WTC11 (cell line): ENCODE measurements at regions not wholly inside any gene's neighbourhood (a gene's known extent, or its start where the extent isn't known, plus 50 kb on each side); places are given as distances from the start of the nearest gene placed in this dataset.

Experiments
- ATAC-seq: fragments of 200-7000 bp; cut with Tn5 transposase; 2 replicates; pipeline ENCODE4 v1.10.0; 2021; ENCODE audit warnings: mild to moderate bottlenecking, moderate library complexity
- CTCF ChIA-PET: fragments of 300-600 bp; sonication (Branson Sonifier 250); formaldehyde crosslinking; loops from one replicate; lab custom pipeline; 2021; ENCODE audit warnings: antibody characterized with exemption; lab: Charles Lee
- POLR2A ChIA-PET: fragments of 350-600 bp; sonication (Branson Sonifier 250); formaldehyde crosslinking; loops from one replicate; lab custom pipeline; 2021; ENCODE audit warnings: antibody characterized with exemption; lab: Charles Lee
- DNase-seq: peaks from one replicate; pipeline ENCODE4 v3.0.0; 2021; ENCODE audit warnings: low spot score
- H3K27ac Mint-ChIP-seq: 2 replicates; pipeline ENCODE4 v1.8.0; 2021; ENCODE audit warnings: mixed read lengths
- H3K27me3 Mint-ChIP-seq: 2 replicates; pipeline ENCODE4 v1.8.0; 2021; ENCODE audit warnings: low read depth, mild to moderate bottlenecking, moderate library complexity, mixed read lengths
- H3K36me3 Mint-ChIP-seq: 2 replicates; pipeline ENCODE4 v1.8.0; 2021; ENCODE audit warnings: mixed read lengths
- H3K4me1 Mint-ChIP-seq: 2 replicates; pipeline ENCODE4 v1.8.0; 2022; ENCODE audit warnings: mixed read lengths
- H3K4me3 Mint-ChIP-seq: 2 replicates; pipeline ENCODE4 v1.8.0; 2021; ENCODE audit warnings: mild to moderate bottlenecking, moderate library complexity, mixed read lengths
- H3K9me3 Mint-ChIP-seq: 2 replicates; pipeline ENCODE4 v1.8.0; 2021; ENCODE audit warnings: mixed read lengths
- ATF1 ChIP-seq: sonication (generic); formaldehyde crosslinking; IDR thresholded peaks from 2 replicates; pipeline ENCODE4 v1.8.1; 2023; ENCODE audit warnings: mild to moderate bottlenecking, moderate library complexity, missing genetic modification reagents
- ATF2 ChIP-seq: sonication (generic); formaldehyde crosslinking; IDR thresholded peaks from 2 replicates; pipeline ENCODE4 v1.8.1; 2022; ENCODE audit warnings: low read depth, missing genetic modification reagents, borderline replicate concordance
- ATF3 ChIP-seq: sonication (generic); formaldehyde crosslinking; conservative IDR thresholded peaks from 2 replicates; pipeline ENCODE4 v1.8.1; 2022; ENCODE audit warnings: mild to moderate bottlenecking, missing genetic modification reagents
- CBFB ChIP-seq: sonication (generic); formaldehyde crosslinking; IDR thresholded peaks from 2 replicates; pipeline ENCODE4 v1.8.1; 2022; ENCODE audit warnings: mild to moderate bottlenecking, low read depth, missing genetic modification reagents
- E2F1 ChIP-seq: sonication (generic); formaldehyde crosslinking; IDR thresholded peaks from 2 replicates; pipeline ENCODE4 v1.8.0; 2022; ENCODE audit warnings: mild to moderate bottlenecking, missing genetic modification reagents
- E2F4 ChIP-seq: sonication (generic); formaldehyde crosslinking; IDR thresholded peaks from 2 replicates; pipeline ENCODE4 v1.8.1; 2022; ENCODE audit warnings: low read depth, mild to moderate bottlenecking, moderate library complexity, missing genetic modification reagents, borderline replicate concordance
- E2F5 ChIP-seq: sonication (generic); formaldehyde crosslinking; IDR thresholded peaks from 2 replicates; pipeline ENCODE4 v1.8.1; 2022; ENCODE audit warnings: mild to moderate bottlenecking, moderate library complexity, missing genetic modification reagents
- FOXK1 ChIP-seq: sonication (generic); formaldehyde crosslinking; IDR thresholded peaks from 2 replicates; pipeline ENCODE4 v1.8.0; 2022; ENCODE audit warnings: mild to moderate bottlenecking, moderate library complexity, missing genetic modification reagents
- FOXP1 ChIP-seq: sonication (generic); formaldehyde crosslinking; IDR thresholded peaks from 2 replicates; pipeline ENCODE4 v1.8.0; 2022; ENCODE audit warnings: missing genetic modification reagents, mild to moderate bottlenecking, moderate library complexity, borderline replicate concordance
- FOXP4 ChIP-seq: sonication (generic); formaldehyde crosslinking; IDR thresholded peaks from 2 replicates; pipeline ENCODE4 v1.8.0; 2022; ENCODE audit warnings: mild to moderate bottlenecking, missing genetic modification reagents
- GABPB1 ChIP-seq: sonication (generic); formaldehyde crosslinking; IDR thresholded peaks from 2 replicates; pipeline ENCODE4 v1.8.1; 2023; ENCODE audit warnings: mild to moderate bottlenecking, missing genetic modification reagents
- MAX ChIP-seq: sonication (generic); formaldehyde crosslinking; IDR thresholded peaks from 2 replicates; pipeline ENCODE4 v1.8.0; 2022; ENCODE audit warnings: mild to moderate bottlenecking, missing genetic modification reagents
- NFATC4 ChIP-seq: fragments of 250-450 bp; sonication (Bioruptor Pico); IDR thresholded peaks from 2 replicates; pipeline ENCODE4 v1.9.0; 2021; ENCODE audit warnings: mild to moderate bottlenecking
- NFE2L1 ChIP-seq: sonication (generic); formaldehyde crosslinking; IDR thresholded peaks from 2 replicates; pipeline ENCODE4 v1.8.1; 2023; ENCODE audit warnings: missing genetic modification reagents
- PRDM15 ChIP-seq: sonication (generic); formaldehyde crosslinking; IDR thresholded peaks from 2 replicates; pipeline ENCODE4 v1.8.0; 2022; ENCODE audit warnings: missing genetic modification reagents
- PREB ChIP-seq: sonication (generic); formaldehyde crosslinking; IDR thresholded peaks from 2 replicates; pipeline ENCODE4 v1.8.1; 2022; ENCODE audit warnings: mild to moderate bottlenecking, missing genetic modification reagents, moderate library complexity, borderline replicate concordance
- TCF7 ChIP-seq: sonication (generic); formaldehyde crosslinking; IDR thresholded peaks from 2 replicates; pipeline ENCODE4 v1.8.0; 2022; ENCODE audit warnings: mild to moderate bottlenecking, low read depth, missing genetic modification reagents, moderate library complexity
- TEAD4 ChIP-seq: sonication (generic); formaldehyde crosslinking; IDR thresholded peaks from 2 replicates; pipeline ENCODE4 v1.8.0; 2022; ENCODE audit warnings: mild to moderate bottlenecking, missing genetic modification reagents
- ZNF138 ChIP-seq: sonication (generic); formaldehyde crosslinking; conservative IDR thresholded peaks from 2 replicates; pipeline ENCODE4 v1.8.1; 2022; ENCODE audit warnings: mild to moderate bottlenecking, moderate library complexity, missing genetic modification reagents
- ZNF512 ChIP-seq: sonication (generic); formaldehyde crosslinking; IDR thresholded peaks from 2 replicates; pipeline ENCODE4 v1.8.1; 2022; ENCODE audit warnings: missing genetic modification reagents, borderline replicate concordance

- DNase-seq = no peak
Measured at GRCh38 chr5:2263763-2264162, 381.0 kb upstream of the IRX4 start.

More at GRCh38 chr5:2263763-2264162, 381.0 kb upstream of the IRX4 start:
- peaks cover 4% of the 10 kb centered on the region; the same call in 1 of the 2 replicates for H3K9me3 Mint-ChIP-seq
- H3K27ac Mint-ChIP-seq = no peak overlapping the region
- H3K4me3 Mint-ChIP-seq = no peak overlapping the region
- no peaks in the 10 kb centered on the region for H3K36me3 Mint-ChIP-seq
- ChIA-PET POLR2A (no interaction called here), CTCF (no interaction called here)
- no peak for ATAC-seq
- no peak for TF ChIP-seq GABPB1 (CRISPR knock-in tag)
- TF ChIP-seq E2F5 (CRISPR knock-in tag) = no peak
- TF ChIP-seq ATF1 (CRISPR knock-in tag) = no peak
- no peak for TF ChIP-seq FOXP4
- TF ChIP-seq TCF7 (CRISPR knock-in tag) = no peak
- no peak for TF ChIP-seq ZNF512 (CRISPR knock-in tag)
- no peak for TF ChIP-seq PREB (CRISPR knock-in tag)
- no peak for TF ChIP-seq FOXK1
- no peak for TF ChIP-seq E2F4 (CRISPR knock-in tag)
- no peak for TF ChIP-seq ATF3 (CRISPR knock-in tag)
- no peak for TF ChIP-seq NFATC4 (CRISPR knock-in tag)
- TF ChIP-seq MAX (CRISPR knock-in tag) = no peak
- no peak for TF ChIP-seq ZNF138 (CRISPR knock-in tag)
- no peak for TF ChIP-seq NFE2L1 (CRISPR knock-in tag)
- no peak for TF ChIP-seq PRDM15 (CRISPR knock-in tag)
- no peak for TF ChIP-seq ATF2 (CRISPR knock-in tag)
- no peak for TF ChIP-seq E2F1 (CRISPR knock-in tag)
- TF ChIP-seq CBFB (CRISPR knock-in tag) = no peak
- no peak for TF ChIP-seq TEAD4 (CRISPR knock-in tag)
- no peak for TF ChIP-seq FOXP1 (CRISPR knock-in tag)
- no peaks in the 10 kb centered on the region for H3K4me1 Mint-ChIP-seq
- no peaks in the 10 kb centered on the region for H3K27me3 Mint-ChIP-seq
